K562 (cell line): ENCODE measurements at regions not wholly inside any gene's neighbourhood (a gene's known extent, or its start where the extent isn't known, plus 50 kb on each side); places are given as distances from the start of the nearest gene placed in this dataset.

ENCODE experiments used
- ATAC-seq: fragments of 200-7000 bp; cut with Tn5 transposase; 3 replicates; pipeline ENCODE4 v1.9.1; 2020; ENCODE audit warnings: moderate library complexity
- BruUV-seq: library from RNA; stranded (reverse); fragments of 400-500 nt; replicated peaks from 2 replicates; lab custom pipeline; 2021; lab: Mats Ljungman, UMichigan
- CTCF ChIA-PET: fragments of 300-600 bp; formaldehyde crosslinking; extraction: SDS; loops from one replicate; lab custom pipeline; 2021; ENCODE audit warnings: low intra/inter-chr PET ratio; lab: Yijun Ruan, JAX
- POLR2A ChIA-PET: fragments of 300-600, 350-650 bp; sonication (Branson Sonifier 250); formaldehyde crosslinking; extraction: SDS; loops from one replicate; lab custom pipeline; 2021; ENCODE audit warnings: antibody characterized with exemption, inconsistent platforms; lab: Yijun Ruan, JAX
- DNase-seq, 4 experiments: peaks; one replicate each; pipeline versions ENCODE4 v3.0.0 to v3.0.0-alpha.2; 2011 to 2018; ENCODE audit warnings: low spot score in 3 of 4, mixed read lengths in 3 of 4; ENCODE audit errors: extremely low read depth in 1 of 4
- FAIRE-seq: peaks from 2 replicates; lab custom pipeline; 2011; peaks lifted over from hg19 to GRCh38; lab: Jason Lieb, UNC
- H2AFZ ChIP-seq: 2 replicates; pipeline ENCODE4 v1.6.0; 2011; ENCODE audit warnings: low read depth, low read length, control low read depth, inconsistent platforms
- H3K27ac ChIP-seq: fragments of 200-600 bp; 3 replicates; pipeline ENCODE4 v1.8.0; 2011; ENCODE audit warnings: low read depth, mild to moderate bottlenecking, control low read depth, inconsistent platforms, low read length, moderate library complexity, mixed read lengths; ENCODE audit errors: extremely low read depth
- H3K27me3 ChIP-seq, 2 experiments: fragments of 300-600 bp in 1 of 2; 2 replicates in 1 of 2; 3 replicates in 1 of 2; pipeline versions ENCODE4 v1.6.0 to v1.8.0; 2011; ENCODE audit warnings: inconsistent platforms in 2 of 2, low read length in 2 of 2, mild to moderate bottlenecking in 1 of 2, mixed read lengths in 1 of 2, moderate library complexity in 1 of 2; ENCODE audit not compliant: control insufficient read depth in 2 of 2, insufficient read depth in 2 of 2
- H3K36me3 ChIP-seq: fragments of 300-600 bp; 3 replicates; pipeline ENCODE4 v1.8.0; 2011; ENCODE audit warnings: mild to moderate bottlenecking, low read length, inconsistent platforms; ENCODE audit not compliant: control insufficient read depth, insufficient read depth
- H3K4me1 ChIP-seq, 2 experiments: fragments of 200-600 bp in 1 of 2; replicated peaks in 1 of 2; 2 replicates in 1 of 2; 3 replicates in 1 of 2; pipeline versions ENCODE4 v1.5.1 to v1.8.0; 2011; ENCODE audit warnings: inconsistent platforms in 2 of 2, low read length in 2 of 2, mild to moderate bottlenecking in 1 of 2, mixed read lengths in 1 of 2, moderate library complexity in 1 of 2; ENCODE audit not compliant: control insufficient read depth in 2 of 2, insufficient read depth in 2 of 2
- H3K4me2 ChIP-seq: 2 replicates; pipeline ENCODE4 v1.6.1; 2011; ENCODE audit warnings: low read length, control low read depth, inconsistent platforms, mixed read lengths; ENCODE audit not compliant: insufficient read depth
- H3K4me3 ChIP-seq: fragments of 200-600 bp; sonication (generic), shearing (Covaris generic); 2 replicates; pipeline ENCODE4 v1.5.1; 2016; ENCODE audit warnings: control low read depth, inconsistent platforms
- H3K79me2 ChIP-seq: fragments of 200-600 bp; 3 replicates; pipeline ENCODE4 v1.8.0; 2011; ENCODE audit warnings: low read length, inconsistent platforms; ENCODE audit not compliant: control insufficient read depth, insufficient read depth
- H3K9ac ChIP-seq, 2 experiments: 2 replicates each; pipeline versions ENCODE4 v1.6.0 to v1.6.1; 2011; ENCODE audit warnings: low read depth in 2 of 2, low read length in 2 of 2, control low read depth in 1 of 2, inconsistent platforms in 1 of 2, mild to moderate bottlenecking in 1 of 2, mixed read lengths in 1 of 2; ENCODE audit not compliant: insufficient read depth in 1 of 2
- H3K9me1 ChIP-seq: one replicate; pipeline ENCODE4 v1.6.0; 2011; ENCODE audit warnings: inconsistent platforms, mild to moderate bottlenecking, low read length, moderate library complexity; ENCODE audit not compliant: control insufficient read depth, insufficient read depth
- H3K9me3 ChIP-seq: replicated peaks from 2 replicates; pipeline ENCODE4 v1.5.1; 2011; ENCODE audit warnings: low read depth, low read length, inconsistent platforms; ENCODE audit not compliant: control insufficient read depth, insufficient read depth
- H4K20me1 ChIP-seq: replicated peaks from 2 replicates; pipeline ENCODE4 v1.6.1; 2011; ENCODE audit warnings: low read length, inconsistent platforms, mixed read lengths; ENCODE audit not compliant: control insufficient read depth, insufficient read depth
- ARNT ChIP-seq, 2 experiments: fragments of 450-650 bp; IDR thresholded peaks; 2 replicates each; pipeline ENCODE4 v1.6.1; 2016; ENCODE audit warnings: mild to moderate bottlenecking in 1 of 2
- BRD9 ChIP-seq: fragments of 450-650 bp; IDR thresholded peaks from 2 replicates; pipeline ENCODE4 v1.6.1; 2018; ENCODE audit warnings: low read depth; ENCODE audit not compliant: partially characterized antibody
- DMBX1 ChIP-seq: fragments of 250-450 bp; sonication (Bioruptor Pico); IDR thresholded peaks from 2 replicates; pipeline ENCODE4 v1.8.0; 2022; ENCODE audit warnings: inconsistent platforms, mild to moderate bottlenecking, moderate library complexity, borderline replicate concordance
- EP400 ChIP-seq: fragments of 450-650 bp; IDR thresholded peaks from 2 replicates; pipeline ENCODE4 v1.6.1; 2017; ENCODE audit warnings: antibody characterized with exemption, mild to moderate bottlenecking, moderate library complexity
- NBN ChIP-seq: fragments of 450-650 bp; IDR thresholded peaks from 2 replicates; pipeline ENCODE4 v1.6.1; 2016; ENCODE audit warnings: low read depth, mild to moderate bottlenecking
- NFATC3 ChIP-seq: fragments of 450-650 bp; IDR thresholded peaks from 2 replicates; pipeline ENCODE4 v1.6.1; 2017; ENCODE audit warnings: mild to moderate bottlenecking
- NR1H2 ChIP-seq: sonication (generic); formaldehyde crosslinking; IDR thresholded peaks from 2 replicates; pipeline ENCODE4 v1.4.0; 2020; ENCODE audit warnings: mild to moderate bottlenecking, missing genetic modification reagents
- PHF20 ChIP-seq: fragments of 450-650 bp; IDR thresholded peaks from 2 replicates; pipeline ENCODE4 v1.6.1; 2018; ENCODE audit not compliant: partially characterized antibody
- PURB ChIP-seq: sonication (generic); formaldehyde crosslinking; IDR thresholded peaks from 2 replicates; pipeline ENCODE4 v1.9.0; 2021; ENCODE audit warnings: low read depth, mild to moderate bottlenecking, missing genetic modification reagents
- PYGO2 ChIP-seq: fragments of 450-650 bp; IDR thresholded peaks from 2 replicates; pipeline ENCODE4 v1.6.1; 2016; ENCODE audit warnings: mild to moderate bottlenecking, missing genetic modification characterization, moderate library complexity, missing compliant biosample characterization
- RBM25 ChIP-seq: fragments of 200-400 bp; formaldehyde crosslinking; IDR thresholded peaks from 2 replicates; pipeline ENCODE4 v1.6.1; 2018; ENCODE audit warnings: low read length, low read depth, moderate library complexity; ENCODE audit not compliant: severe bottlenecking
- SMARCE1 ChIP-seq: fragments of 450-650 bp; IDR thresholded peaks from 2 replicates; pipeline ENCODE4 v1.7.1; 2016; ENCODE audit warnings: mild to moderate bottlenecking
- ZNF24 ChIP-seq: fragments of 450-650 bp; IDR thresholded peaks from 2 replicates; pipeline ENCODE4 v1.6.1; 2016
- WGBS: fragments of 100-300 bp; shearing (Covaris generic); methylation state at CpG from one replicate; pipeline ENCODE4 v1.1.6; 2016; ENCODE audit warnings: low coverage, mixed read lengths; ENCODE audit not compliant: insufficient coverage; ENCODE audit errors: missing lambda C conversion rate; 5-methylcytosine and 5-hydroxymethylcytosine counted together
- in situ Hi-C: fragments of 300-500 bp; cut with MboI; formaldehyde crosslinking; loops from 4 replicates; pipeline ENCODE4 v1.15.0; 2018; ENCODE audit warnings: inconsistent platforms, mixed read lengths
- intact Hi-C: fragments of 100-400 bp; cut with micrococcal nuclease; formaldehyde crosslinking; loops from 2 replicates; pipeline ENCODE4 v1.14.2; 2022

- no peak overlapping the region for H3K27ac ChIP-seq
- TF ChIP-seq RBM25 (no peak), EP400 (no peak), BRD9 (no peak), NR1H2 (CRISPR knock-in tag) (no peak), NFATC3 (no peak), NBN (no peak), ZNF24 (no peak)
- no peak overlapping the region for H3K9ac ChIP-seq
- H3K79me2 ChIP-seq, result no peaks in the 10 kb centered on the region
- no peaks in the 10 kb centered on the region for H3K9me1 ChIP-seq
- BruUV-seq, result no TSS peak
- CTCF ChIA-PET, result no interaction called here
- DNase-seq (no peak), FAIRE-seq (no peak), ATAC-seq (no peak)
- POLR2A ChIA-PET, result no interaction called here
- H3K4me2 ChIP-seq, result no peak overlapping the region
- H3K4me3 ChIP-seq, result no peak overlapping the region
- H3K27me3 ChIP-seq, result no peaks in the 10 kb centered on the region; a peak in 1 of 5 replicates
- H2AFZ ChIP-seq, result no peak overlapping the region
- H3K9me3 ChIP-seq, result no peaks in the 10 kb centered on the region
- H3K36me3 ChIP-seq, result no peaks in the 10 kb centered on the region
- in situ Hi-C loops (loop anchor here (25.0 kb wide), 1 partner anchor 629 kb away; no protein-coding TSS in a partner anchor), intact Hi-C loops (no loop called here)
- no peaks in the 10 kb centered on the region for H3K4me1 ChIP-seq
- no peaks in the 10 kb centered on the region for H4K20me1 ChIP-seq
Observed at GRCh38 chr9:90132866-90133265, 509.8 kb downstream of the DIRAS2 start.

DNA sequence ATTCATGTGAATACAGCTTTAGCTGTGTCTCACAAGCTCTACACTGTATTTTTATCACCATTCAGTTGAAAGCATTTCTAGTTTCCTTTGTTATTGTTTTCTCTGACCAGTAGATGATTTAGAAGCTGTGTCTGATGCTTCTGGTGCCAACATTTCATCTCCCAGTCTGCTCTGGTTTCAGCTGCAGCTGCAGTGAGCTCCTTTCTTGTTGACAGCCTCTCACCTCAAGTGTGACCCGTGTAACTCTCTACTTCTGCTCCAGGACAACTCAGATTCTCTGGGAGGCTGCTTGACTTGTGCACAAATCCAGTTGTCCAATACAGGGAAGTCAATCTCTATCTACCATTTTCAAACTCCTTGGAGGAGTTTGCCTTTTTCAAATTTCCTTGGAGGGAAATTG is 504.8 kb downstream of the DIRAS2 start:
- H3K9me3 ChIP-seq, result no peaks in the 10 kb centered on the region
- no peaks in the 10 kb centered on the region for H3K9me1 ChIP-seq
- FAIRE-seq (no peak), ATAC-seq (no peak), DNase-seq (no peak)
- no TSS peak for BruUV-seq
- ChIA-PET POLR2A (no interaction called here), CTCF (no interaction called here)
- no peak overlapping the region for H3K4me2 ChIP-seq
- H3K4me1 ChIP-seq, result no peaks in the 10 kb centered on the region
- no peak overlapping the region for H2AFZ ChIP-seq
- H3K36me3 ChIP-seq, result no peaks in the 10 kb centered on the region
- H3K27me3 ChIP-seq, result peaks cover 0 to 5% of the 10 kb centered on the region in 2 experiments; a peak in 1 of 5 replicates
- TF ChIP-seq ARNT (IDR thresholded peaks at IDR 0.05), result no peak
- no peak for TF ChIP-seq PURB
- TF ChIP-seq PHF20, result no peak
- TF ChIP-seq DMBX1, result no peak
- TF ChIP-seq SMARCE1, result no peak
- no peak for TF ChIP-seq PYGO2 (tag)
- no peak overlapping the region for H3K27ac ChIP-seq
- H4K20me1 ChIP-seq, result no peaks in the 10 kb centered on the region
- in situ Hi-C loops, result loop anchor here (25.0 kb wide), 1 partner anchor 624 kb away; no protein-coding TSS in a partner anchor
- intact Hi-C loops, result no loop called here
- no peak overlapping the region for H3K4me3 ChIP-seq
- no peaks in the 10 kb centered on the region for H3K79me2 ChIP-seq
- 0% methylated on average over 1 of the region's 1 CpG for WGBS
- H3K9ac ChIP-seq, result no peak overlapping the region
